ENCODE measurements at regions not wholly inside any gene's neighbourhood (a gene's known extent, or its start where the extent isn't known, plus 50 kb on each side); places are given as distances from the start of the nearest gene placed in this dataset.
"Not testable (repeated sequence)": the region's sequence is repeated elsewhere in the genome, so short reads cannot be mapped to it uniquely, and the experiment has no call there.

- TF ChIP-seq CTCF (IDR thresholded peaks at IDR 0.05; ENCODE audit: control insufficient read depth, extremely low read depth, insufficient read depth) = no peak
- no peak for DNase-seq (ENCODE audit: low read depth)
- H3K4me3 ChIP-seq (ENCODE audit: low read depth, low read length) = no peak overlapping the region
Measured at GRCh38 chr14:106651016-106651415, 1124.6 kb downstream of the TMEM121 start.

GRCh38 chr14:106652494-106652893 lies 1126.1 kb downstream of the TMEM121 start:
- H3K4me3 ChIP-seq (ENCODE audit: low read depth, low read length) = no peak overlapping the region
- no peak for TF ChIP-seq CTCF (IDR thresholded peaks at IDR 0.05; ENCODE audit: control insufficient read depth, extremely low read depth, insufficient read depth)
- DNase-seq (ENCODE audit: low read depth) = no peak

DNA sequence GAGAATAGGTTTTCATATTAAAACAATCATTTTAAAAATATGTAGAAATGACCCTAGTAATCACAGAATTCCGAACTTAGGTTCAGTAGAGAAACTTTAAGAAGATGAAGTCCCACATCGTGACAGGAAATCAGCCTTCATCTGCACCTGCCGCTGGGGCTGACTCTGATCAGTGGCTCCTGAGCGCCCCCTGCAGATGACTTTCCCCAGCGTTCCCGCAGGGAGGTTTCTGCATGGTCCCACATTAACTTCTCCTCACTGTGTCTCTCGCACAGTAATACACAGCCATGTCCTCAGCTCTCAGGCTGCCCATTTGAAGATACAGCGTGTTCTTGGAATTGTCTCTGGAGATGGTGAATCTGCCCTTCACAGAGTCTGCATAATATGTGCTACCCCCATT lies 1131.1 kb downstream of the TMEM121 start:
- no peak for DNase-seq (ENCODE audit: low read depth)
- no peak; the same call in 1 of the 2 replicates for TF ChIP-seq CTCF (IDR thresholded peaks at IDR 0.05; ENCODE audit: control insufficient read depth, extremely low read depth, insufficient read depth)
- H3K4me3 ChIP-seq (ENCODE audit: low read depth, low read length) = no peak overlapping the region

GRCh38 chr14:106658066-106658860 lies 1131.9 kb downstream of the TMEM121 start:
- H3K4me3 ChIP-seq (ENCODE audit: low read depth, low read length); DNase-seq (ENCODE audit: low read depth): not testable (repeated sequence)

DNA sequence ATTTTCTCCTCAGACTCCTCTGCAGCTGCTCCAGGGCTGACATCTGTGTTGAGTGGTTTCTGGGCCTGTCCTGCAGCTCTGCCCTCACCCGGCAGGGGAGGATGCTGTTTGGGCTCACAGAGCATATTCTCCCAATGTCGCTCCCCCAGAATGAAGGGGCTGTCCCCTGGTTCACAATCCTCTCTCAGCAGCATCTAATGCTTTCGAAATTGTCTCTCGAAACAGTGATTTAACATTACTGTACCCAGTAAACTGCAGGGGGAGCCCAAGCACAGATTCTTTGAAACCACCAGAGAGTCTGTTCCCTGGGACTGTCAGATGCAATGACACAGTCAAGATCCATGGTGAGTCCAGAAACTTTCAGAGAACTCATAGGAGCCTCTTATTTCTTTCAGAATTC lies 1135.2 kb downstream of the TMEM121 start:
- not testable (repeated sequence) for DNase-seq (ENCODE audit: low read depth); H3K4me3 ChIP-seq (ENCODE audit: low read depth, low read length)
- TF ChIP-seq CTCF (IDR thresholded peaks at IDR 0.05; ENCODE audit: control insufficient read depth, extremely low read depth, insufficient read depth) = peak; percentile 47

GRCh38 chr14:106662936-106663550 lies 1136.7 kb downstream of the TMEM121 start:
- H3K4me3 ChIP-seq (ENCODE audit: low read depth, low read length) = no peak overlapping the region
- DNase-seq (ENCODE audit: low read depth) = no peak
- TF ChIP-seq CTCF (IDR thresholded peaks at IDR 0.05; ENCODE audit: control insufficient read depth, extremely low read depth, insufficient read depth) = no peak

DNA sequence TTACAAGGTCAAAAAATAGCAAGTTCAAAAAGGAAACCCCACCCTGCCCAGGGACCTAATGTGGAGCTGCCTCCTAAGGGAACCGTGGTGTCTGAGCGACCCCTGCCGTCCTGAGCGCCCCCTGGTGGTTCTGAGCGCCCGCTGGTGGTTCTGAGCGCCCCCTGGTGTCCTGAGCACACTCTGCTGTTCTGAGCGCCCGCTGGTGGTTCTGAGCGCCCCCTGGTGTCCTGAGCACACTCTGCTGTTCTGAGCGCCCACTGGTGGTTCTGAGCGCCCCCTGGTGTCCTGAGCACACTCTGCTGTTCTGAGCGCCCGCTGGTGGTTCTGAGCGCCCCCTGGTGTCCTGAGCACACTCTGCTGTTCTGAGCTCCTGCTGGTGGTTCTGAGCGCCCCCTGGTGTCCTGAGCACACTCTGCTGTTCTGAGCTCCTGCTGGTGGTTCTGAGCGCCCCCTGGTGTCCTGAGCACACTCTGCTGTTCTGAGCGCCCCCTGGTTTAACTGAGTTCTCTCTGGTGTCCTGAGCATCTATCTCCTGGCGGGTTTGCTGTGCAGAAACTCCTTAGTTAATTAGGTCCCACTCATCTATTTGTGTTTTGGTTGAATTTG lies 1137.5 kb downstream of the TMEM121 start:
- peak; percentile 31 for TF ChIP-seq CTCF (IDR thresholded peaks at IDR 0.05; ENCODE audit: control insufficient read depth, extremely low read depth, insufficient read depth)
- H3K4me3 ChIP-seq (ENCODE audit: low read depth, low read length); DNase-seq (ENCODE audit: low read depth): not testable (repeated sequence)
